GM12801 (cell line): ENCODE measurements at regions not wholly inside any gene's neighbourhood (a gene's known extent, or its start where the extent isn't known, plus 50 kb on each side); places are given as distances from the start of the nearest gene placed in this dataset.

Experiments
- CTCF ChIP-seq: IDR thresholded peaks from one replicate; pipeline ENCODE4 v1.5.1; 2011; ENCODE audit warnings: control low read depth; ENCODE audit not compliant: insufficient read length; ENCODE audit errors: extremely low read depth

GRCh38 chr6:87995461-87995860, 52.2 kb upstream of the SPACA1 start:
- no peak for TF ChIP-seq CTCF

- no peak for TF ChIP-seq CTCF
These were observed 54.3 kb upstream of the SPACA1 start for GRCh38 chr6:87993356-87993755.

GRCh38 chr6:87990871-87991270, 56.8 kb upstream of the SPACA1 start:
- no peak for TF ChIP-seq CTCF

GRCh38 chr6:87982134-87982533, 65.5 kb upstream of the SPACA1 start:
- no peak for TF ChIP-seq CTCF

- TF ChIP-seq CTCF = no peak
These were observed 67.9 kb upstream of the SPACA1 start for GRCh38 chr6:87979737-87980136.

- TF ChIP-seq CTCF = no peak
These were observed 71.0 kb upstream of the SPACA1 start for GRCh38 chr6:87976616-87977015.

- no peak for TF ChIP-seq CTCF
These were observed 72.1 kb upstream of the SPACA1 start for GRCh38 chr6:87975561-87975960.

GRCh38 chr6:87972279-87972678, 75.4 kb upstream of the SPACA1 start:
- no peak for TF ChIP-seq CTCF
